ENCODE measurements at regions not wholly inside any gene's neighbourhood (a gene's known extent, or its start where the extent isn't known, plus 50 kb on each side); places are given as distances from the start of the nearest gene placed in this dataset.

- no peak for DNase-seq (ENCODE audit: extremely low read depth, low read depth, low spot score)
Observed at GRCh38 chr9:100937382-100937781, 91.1 kb upstream of the PLPPR1 start.

DNA sequence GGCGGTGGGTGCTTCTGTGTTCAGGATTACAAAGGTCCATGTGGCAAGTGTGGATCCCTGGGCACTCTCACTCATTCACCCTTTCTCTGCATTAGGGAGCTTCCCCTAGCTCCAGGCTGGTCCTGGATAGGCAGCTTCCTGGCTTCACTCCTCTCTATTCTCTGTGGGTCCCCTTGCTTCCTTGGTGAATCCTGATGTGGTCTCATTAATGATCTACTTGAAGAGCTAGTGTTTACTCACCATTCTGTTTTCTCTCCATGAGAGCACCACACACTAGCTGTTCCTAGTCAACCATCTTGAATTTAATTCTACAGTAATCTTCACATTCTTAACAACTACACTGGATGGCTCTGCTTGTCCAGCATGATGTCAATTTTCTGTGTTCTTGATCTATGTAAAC, 90.0 kb upstream of the PLPPR1 start:
- no peak for DNase-seq (ENCODE audit: extremely low read depth, low read depth, low spot score)

GRCh38 chr9:100939636-100940035, 88.9 kb upstream of the PLPPR1 start:
- DNase-seq (ENCODE audit: extremely low read depth, low read depth, low spot score) = no peak

GRCh38 chr9:100959226-100959625, 69.3 kb upstream of the PLPPR1 start:
- no peak for DNase-seq (ENCODE audit: extremely low read depth, low read depth, low spot score)

Data from glomerular endothelial cell (primary cell).